ENCODE measurements at regions not wholly inside any gene's neighbourhood (a gene's known extent, or its start where the extent isn't known, plus 50 kb on each side); places are given as distances from the start of the nearest gene placed in this dataset.

DNA sequence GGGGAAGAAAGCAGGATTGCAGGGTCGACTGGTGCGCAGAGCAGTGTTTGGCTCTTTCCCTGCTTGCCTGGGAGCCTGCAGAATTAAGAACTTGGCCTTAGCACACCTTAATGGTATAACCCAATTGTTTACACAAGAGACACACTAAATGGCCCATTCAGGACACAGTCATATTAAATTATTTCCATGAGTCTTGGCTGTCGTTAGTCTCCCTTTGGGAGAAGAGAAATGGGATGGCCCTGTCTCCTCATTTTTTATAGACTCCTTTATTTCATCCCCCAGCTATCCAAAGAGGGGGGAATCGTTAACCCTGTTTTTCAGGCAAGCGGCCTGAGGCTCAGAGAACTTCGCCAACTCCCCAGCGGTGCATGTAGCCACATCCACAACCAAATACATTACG lies 282.5 kb downstream of the SUCLA2 start:
- 72 to 81% (median 78%) methylated on average over 8 of the region's 8 CpGs for WGBS, 4 donors
- no peak for ATAC-seq
- intact Hi-C loops (cut with DNase I) = no loop called here

GRCh38 chr13:47708386-47708785 lies 292.7 kb downstream of the SUCLA2 start:
- intact Hi-C loops (cut with DNase I) = no loop called here
- WGBS, 4 donors = 45 to 54% (median 47%) methylated on average over 3 of the region's 3 CpGs
- ATAC-seq (no peak), DNase-seq (no peak)
- TF ChIP-seq POLR2A (IDR thresholded peaks at IDR 0.05) = no peak
- TF ChIP-seq, protein P1, sequence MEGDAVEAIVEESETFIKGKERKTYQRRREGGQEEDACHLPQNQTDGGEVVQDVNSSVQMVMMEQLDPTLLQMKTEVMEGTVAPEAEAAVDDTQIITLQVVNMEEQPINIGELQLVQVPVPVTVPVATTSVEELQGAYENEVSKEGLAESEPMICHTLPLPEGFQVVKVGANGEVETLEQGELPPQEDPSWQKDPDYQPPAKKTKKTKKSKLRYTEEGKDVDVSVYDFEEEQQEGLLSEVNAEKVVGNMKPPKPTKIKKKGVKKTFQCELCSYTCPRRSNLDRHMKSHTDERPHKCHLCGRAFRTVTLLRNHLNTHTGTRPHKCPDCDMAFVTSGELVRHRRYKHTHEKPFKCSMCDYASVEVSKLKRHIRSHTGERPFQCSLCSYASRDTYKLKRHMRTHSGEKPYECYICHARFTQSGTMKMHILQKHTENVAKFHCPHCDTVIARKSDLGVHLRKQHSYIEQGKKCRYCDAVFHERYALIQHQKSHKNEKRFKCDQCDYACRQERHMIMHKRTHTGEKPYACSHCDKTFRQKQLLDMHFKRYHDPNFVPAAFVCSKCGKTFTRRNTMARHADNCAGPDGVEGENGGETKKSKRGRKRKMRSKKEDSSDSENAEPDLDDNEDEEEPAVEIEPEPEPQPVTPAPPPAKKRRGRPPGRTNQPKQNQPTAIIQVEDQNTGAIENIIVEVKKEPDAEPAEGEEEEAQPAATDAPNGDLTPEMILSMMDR (IDR thresholded peaks at IDR 0.05) = no peak
- Histone ChIP-seq H3K27me3 (peaks cover 0 to 4% (median 0%) of the 10 kb centered on the region in 9 donors), H3K9me3 (no peaks in the 10 kb centered on the region), H3K36me3 (no peaks in the 10 kb centered on the region), H3K27ac (no peak overlapping the region), H3K4me3 (no peak overlapping the region), H3K4me1 (no peaks in the 10 kb centered on the region)

More for the DNA sequence above, 282.5 kb downstream of the SUCLA2 start:
- Histone ChIP-seq H3K4me1 (no peaks in the 10 kb centered on the region), H3K36me3 (no peaks in the 10 kb centered on the region), H3K4me3 (no peak overlapping the region), H3K9me3 (no peaks in the 10 kb centered on the region), H3K27ac (no peak overlapping the region), H3K27me3 (peaks cover 0 to 4% (median 0%) of the 10 kb centered on the region in 9 donors)
- DNase-seq = no peak
- TF ChIP-seq, protein P1 (IDR thresholded peaks at IDR 0.05) = no peak
- no peak for TF ChIP-seq POLR2A (IDR thresholded peaks at IDR 0.05)

DNA sequence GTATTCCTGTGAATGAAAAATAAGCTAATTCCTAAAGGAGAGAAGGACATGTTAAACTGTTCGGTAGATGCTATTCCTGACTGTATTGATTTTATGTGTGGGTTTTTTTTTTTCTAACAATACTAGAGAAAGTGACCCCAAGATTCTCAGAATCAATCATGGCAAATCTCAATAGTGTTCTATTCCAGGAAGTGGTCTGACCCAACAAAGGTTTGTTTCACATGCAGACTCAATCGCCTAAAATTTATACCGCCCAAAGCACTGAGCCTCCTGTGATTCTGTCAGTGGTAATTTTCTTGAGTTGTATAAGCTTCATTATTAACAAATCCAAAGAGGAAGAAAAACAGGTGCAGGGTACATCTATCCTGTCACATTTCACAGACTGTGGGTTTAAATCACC lies 293.7 kb downstream of the SUCLA2 start:
- no peak overlapping the region for H3K27ac ChIP-seq
- no peak overlapping the region for H3K4me3 ChIP-seq
- intact Hi-C loops (cut with DNase I) = no loop called here
- DNase-seq = no peak
- 63 to 74% (median 71%) methylated on average over 3 of the region's 3 CpGs for WGBS, 4 donors
- no peaks in the 10 kb centered on the region for H3K9me3 ChIP-seq
- H3K36me3 ChIP-seq = no peaks in the 10 kb centered on the region
- no peaks in the 10 kb centered on the region for H3K4me1 ChIP-seq
- TF ChIP-seq, protein P1 (IDR thresholded peaks at IDR 0.05) = no peak
- no peak for TF ChIP-seq POLR2A (IDR thresholded peaks at IDR 0.05)
- no peak for ATAC-seq
- H3K27me3 ChIP-seq = peaks cover 0 to 4% (median 0%) of the 10 kb centered on the region in 9 donors

DNA sequence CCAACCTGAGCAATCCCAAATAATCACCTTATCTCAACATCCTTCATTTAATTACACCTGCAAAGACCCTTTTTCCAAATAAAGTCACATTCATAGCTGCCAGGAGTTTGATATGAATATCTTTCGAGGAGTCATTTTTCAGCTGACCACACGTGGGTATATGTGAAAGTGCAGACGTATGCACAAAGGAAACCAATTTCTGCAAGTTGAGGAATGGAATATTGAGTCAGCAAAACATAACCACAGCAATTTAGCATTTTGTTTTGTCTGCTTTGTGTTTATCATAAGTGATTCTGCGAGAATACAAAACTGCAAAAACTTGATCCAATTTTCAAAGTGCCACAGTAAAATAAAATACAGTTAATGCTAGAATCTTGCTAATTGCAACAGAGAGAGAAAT lies 295.9 kb downstream of the SUCLA2 start:
- no peak for ATAC-seq
- 72 to 78% (median 74%) methylated on average over 4 of the region's 4 CpGs for WGBS, 4 donors
- intact Hi-C loops (cut with DNase I) = no loop called here

More for the DNA sequence above, 295.9 kb downstream of the SUCLA2 start:
- DNase-seq = no peak
- Histone ChIP-seq H3K36me3 (no peaks in the 10 kb centered on the region), H3K4me1 (no peaks in the 10 kb centered on the region), H3K27me3 (peaks cover 0 to 3% (median 0%) of the 10 kb centered on the region in 9 donors), H3K4me3 (no peak overlapping the region), H3K9me3 (no peaks in the 10 kb centered on the region), H3K27ac (no peak overlapping the region)
- no peak for TF ChIP-seq POLR2A (IDR thresholded peaks at IDR 0.05)
- TF ChIP-seq, protein P1 (IDR thresholded peaks at IDR 0.05) = no peak

Data from heart left ventricle (tissue), 16 donors.